ENCODE measurements at regions not wholly inside any gene's neighbourhood (a gene's known extent, or its start where the extent isn't known, plus 50 kb on each side); places are given as distances from the start of the nearest gene placed in this dataset.

- no peak for TF ChIP-seq CTCF (IDR thresholded peaks at IDR 0.05; ENCODE audit: unreplicated experiment in 3 of 3)
- H3K27me3 Mint-ChIP-seq (ENCODE audit: low read depth) = peaks cover 5% of the 10 kb centered on the region
- H3K27ac Mint-ChIP-seq = no peak overlapping the region
- H3K4me1 Mint-ChIP-seq = no peaks in the 10 kb centered on the region
- peaks cover 3% of the 10 kb centered on the region for H3K9me3 Mint-ChIP-seq
- no peaks in the 10 kb centered on the region for H3K36me3 Mint-ChIP-seq (ENCODE audit: low read depth)
- no peak overlapping the region for H3K4me3 Mint-ChIP-seq
These were observed 277.3 kb downstream of the SLC16A7 start for GRCh38 chr12:59873136-59873535.

- Mint-ChIP-seq H3K4me1 (no peaks in the 10 kb centered on the region), H3K9me3 (peaks cover 3% of the 10 kb centered on the region), H3K4me3 (no peak overlapping the region), H3K27me3 (ENCODE audit: low read depth) (peaks cover 5% of the 10 kb centered on the region), H3K27ac (no peak overlapping the region), H3K36me3 (ENCODE audit: low read depth) (no peaks in the 10 kb centered on the region)
- no peak for TF ChIP-seq CTCF (IDR thresholded peaks at IDR 0.05; ENCODE audit: unreplicated experiment in 3 of 3)
These were observed 279.0 kb downstream of the SLC16A7 start for GRCh38 chr12:59874781-59875180.

GRCh38 chr12:59886131-59886733 lies 290.4 kb downstream of the SLC16A7 start:
- no peaks in the 10 kb centered on the region for H3K36me3 Mint-ChIP-seq (ENCODE audit: low read depth)
- no peak overlapping the region for H3K4me3 Mint-ChIP-seq
- no peak overlapping the region for H3K27ac Mint-ChIP-seq
- TF ChIP-seq CTCF (IDR thresholded peaks at IDR 0.05; ENCODE audit: unreplicated experiment in 3 of 3) = no peak
- no peaks in the 10 kb centered on the region for H3K4me1 Mint-ChIP-seq
- no peaks in the 10 kb centered on the region for H3K27me3 Mint-ChIP-seq (ENCODE audit: low read depth)
- H3K9me3 Mint-ChIP-seq = no peaks in the 10 kb centered on the region

- Mint-ChIP-seq H3K4me3 (no peak overlapping the region), H3K9me3 (no peaks in the 10 kb centered on the region), H3K27ac (no peak overlapping the region), H3K4me1 (no peaks in the 10 kb centered on the region), H3K36me3 (ENCODE audit: low read depth) (no peaks in the 10 kb centered on the region), H3K27me3 (ENCODE audit: low read depth) (no peaks in the 10 kb centered on the region)
- TF ChIP-seq CTCF (IDR thresholded peaks at IDR 0.05; ENCODE audit: unreplicated experiment in 3 of 3) = no peak
These were observed 291.3 kb downstream of the SLC16A7 start for GRCh38 chr12:59887178-59887577.

GRCh38 chr12:59890896-59891579 lies 295.2 kb downstream of the SLC16A7 start:
- H3K27ac Mint-ChIP-seq = no peak overlapping the region
- no peak for TF ChIP-seq CTCF (IDR thresholded peaks at IDR 0.05; ENCODE audit: unreplicated experiment in 3 of 3)

More at GRCh38 chr12:59890896-59891579, 295.2 kb downstream of the SLC16A7 start:
- no peaks in the 10 kb centered on the region for H3K9me3 Mint-ChIP-seq
- no peaks in the 10 kb centered on the region for H3K27me3 Mint-ChIP-seq (ENCODE audit: low read depth)
- H3K4me3 Mint-ChIP-seq = no peak overlapping the region
- H3K4me1 Mint-ChIP-seq = no peaks in the 10 kb centered on the region
- H3K36me3 Mint-ChIP-seq (ENCODE audit: low read depth) = no peaks in the 10 kb centered on the region

Measured in nephron (organoid).